Lung (tissue), 11 donors: ENCODE measurements at regions not wholly inside any gene's neighbourhood (a gene's known extent, or its start where the extent isn't known, plus 50 kb on each side); places are given as distances from the start of the nearest gene placed in this dataset.

ENCODE experiments used
- ATAC-seq: fragments of 200-7000 bp; cut with Tn5 transposase; one replicate; pipeline ENCODE4 v1.9.1; 2020; ENCODE audit warnings: moderate number of reproducible peaks; ENCODE audit not compliant: insufficient read depth, low FRiP score
- DNase-seq, 3 donors: peaks; one replicate each; pipeline ENCODE4 v3.0.0-alpha.2; 2013 to 2017
- H3K27ac ChIP-seq, 2 donors: one replicate each; pipeline ENCODE4 v1.5.1; 2013; ENCODE audit warnings: mild to moderate bottlenecking in 2 of 2, moderate library complexity in 2 of 2, control low read depth in 1 of 2, inconsistent platforms in 1 of 2, low read depth in 1 of 2, low read length in 1 of 2
- H3K27me3 ChIP-seq, 3 donors: one replicate each; pipeline ENCODE4 v1.5.1; 2013; ENCODE audit warnings: low read length in 2 of 3; ENCODE audit not compliant: control insufficient read depth in 3 of 3, insufficient read depth in 3 of 3
- H3K36me3 ChIP-seq, 4 donors: one replicate each; pipeline ENCODE4 v1.5.1; 2013; ENCODE audit warnings: low read length in 4 of 4, mild to moderate bottlenecking in 1 of 4, moderate library complexity in 1 of 4; ENCODE audit not compliant: control insufficient read depth in 4 of 4, insufficient read depth in 4 of 4
- H3K4me1 ChIP-seq, 5 donors: one replicate each; pipeline ENCODE4 v1.5.1; 2013; ENCODE audit warnings: low read length in 5 of 5, mild to moderate bottlenecking in 2 of 5, moderate library complexity in 1 of 5; ENCODE audit not compliant: control insufficient read depth in 5 of 5, insufficient read depth in 5 of 5
- H3K4me3 ChIP-seq: one replicate; pipeline ENCODE4 v1.5.1; 2013; ENCODE audit warnings: mild to moderate bottlenecking, control low read depth, moderate library complexity
- H3K9ac ChIP-seq, 2 donors: one replicate each; pipeline ENCODE4 v1.5.1; 2013; ENCODE audit warnings: low read length in 2 of 2, control low read depth in 1 of 2; ENCODE audit not compliant: insufficient read depth in 1 of 2
- H3K9me3 ChIP-seq, 4 donors: one replicate each; pipeline ENCODE4 v1.5.1; 2013; ENCODE audit warnings: low read length in 3 of 4, mild to moderate bottlenecking in 1 of 4, moderate library complexity in 1 of 4; ENCODE audit not compliant: control insufficient read depth in 4 of 4, insufficient read depth in 3 of 4
- WGBS, 2 donors: extraction: QIAGEN DNeasy Blood & Tissue Kit; methylation state at CpG; one replicate each; pipeline ENCODE4 v1.1.7; 2013; 5-methylcytosine and 5-hydroxymethylcytosine counted together
- TF ChIP-seq, protein P1 (sequence below): IDR thresholded peaks from 2 replicates; pipeline ENCODE4 v1.5.1; 2012; ENCODE audit warnings: mild to moderate bottlenecking; ENCODE audit errors: control extremely low read depth, extremely low read depth
- donor health status: control.
- donor health status: control.
- donor health status: Bipolar disorder and iron deficiency.
- donor health status: healthy.
- donor health status: DM: yes; HTN: yes; CAD: no.

DNA sequence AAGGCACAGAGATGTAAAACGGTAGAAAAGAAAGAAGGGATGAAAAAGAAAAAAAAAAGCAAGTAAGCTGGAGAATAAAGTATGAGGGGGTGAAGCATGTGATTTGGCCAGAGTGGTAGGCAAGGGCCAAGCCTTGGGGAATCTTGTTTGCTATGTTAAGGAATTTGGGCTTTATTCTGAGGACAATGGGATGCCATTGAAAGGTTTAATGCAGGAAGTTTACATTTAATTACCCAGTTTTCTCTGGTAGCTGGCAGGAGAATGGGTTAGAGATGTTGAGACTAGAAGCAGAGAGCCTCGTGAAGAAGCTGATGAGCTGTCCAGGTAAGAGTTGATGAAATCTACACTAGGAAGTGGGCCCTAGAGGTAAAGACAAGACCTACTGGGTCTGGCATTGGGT, 455.9 kb downstream of the PDCD6IP start:
- no peak for ATAC-seq
- no peak overlapping the region for H3K4me3 ChIP-seq
- H3K36me3 ChIP-seq, result no peaks in the 10 kb centered on the region
- H3K9ac ChIP-seq, result no peak overlapping the region
- no peaks in the 10 kb centered on the region for H3K27me3 ChIP-seq
- TF ChIP-seq, protein P1, sequence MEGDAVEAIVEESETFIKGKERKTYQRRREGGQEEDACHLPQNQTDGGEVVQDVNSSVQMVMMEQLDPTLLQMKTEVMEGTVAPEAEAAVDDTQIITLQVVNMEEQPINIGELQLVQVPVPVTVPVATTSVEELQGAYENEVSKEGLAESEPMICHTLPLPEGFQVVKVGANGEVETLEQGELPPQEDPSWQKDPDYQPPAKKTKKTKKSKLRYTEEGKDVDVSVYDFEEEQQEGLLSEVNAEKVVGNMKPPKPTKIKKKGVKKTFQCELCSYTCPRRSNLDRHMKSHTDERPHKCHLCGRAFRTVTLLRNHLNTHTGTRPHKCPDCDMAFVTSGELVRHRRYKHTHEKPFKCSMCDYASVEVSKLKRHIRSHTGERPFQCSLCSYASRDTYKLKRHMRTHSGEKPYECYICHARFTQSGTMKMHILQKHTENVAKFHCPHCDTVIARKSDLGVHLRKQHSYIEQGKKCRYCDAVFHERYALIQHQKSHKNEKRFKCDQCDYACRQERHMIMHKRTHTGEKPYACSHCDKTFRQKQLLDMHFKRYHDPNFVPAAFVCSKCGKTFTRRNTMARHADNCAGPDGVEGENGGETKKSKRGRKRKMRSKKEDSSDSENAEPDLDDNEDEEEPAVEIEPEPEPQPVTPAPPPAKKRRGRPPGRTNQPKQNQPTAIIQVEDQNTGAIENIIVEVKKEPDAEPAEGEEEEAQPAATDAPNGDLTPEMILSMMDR, result no peak
- 80 to 83% methylated on average over 2 of the region's 2 CpGs for WGBS, 2 donors
- H3K4me1 ChIP-seq, result peaks cover 0 to 9% (median 0%) of the 10 kb centered on the region in 5 donors
- peaks cover 0 to 2% (median 0%) of the 10 kb centered on the region in 4 donors for H3K9me3 ChIP-seq
- no peak overlapping the region for H3K27ac ChIP-seq
- no peak for DNase-seq

DNA sequence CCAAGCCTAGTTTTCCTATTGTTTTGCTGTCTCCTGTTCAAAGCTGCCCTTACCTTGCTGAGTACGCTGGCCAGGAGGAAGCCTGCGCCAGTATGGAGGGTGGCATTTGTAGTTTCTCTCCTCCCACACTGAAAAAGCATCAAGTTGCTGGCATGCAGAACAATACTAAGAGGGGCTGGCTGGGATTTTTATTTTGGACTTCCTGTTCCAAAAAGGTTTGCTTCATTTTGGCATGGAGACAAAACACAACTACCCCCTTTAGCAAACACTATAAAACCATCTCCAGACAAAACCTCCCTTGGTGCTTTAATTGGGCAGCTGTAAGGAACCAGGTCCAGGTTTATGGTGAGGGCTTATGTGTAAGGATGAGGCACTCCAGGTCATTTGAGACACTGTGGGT, 457.6 kb downstream of the PDCD6IP start:
- no peak overlapping the region for H3K9ac ChIP-seq
- WGBS, 2 donors, result 74 to 76% methylated on average over 2 of the region's 2 CpGs
- no peak for ATAC-seq
- no peaks in the 10 kb centered on the region for H3K27me3 ChIP-seq
- TF ChIP-seq, protein P1, result no peak
- no peaks in the 10 kb centered on the region for H3K36me3 ChIP-seq
- peaks cover 0 to 2% (median 0%) of the 10 kb centered on the region in 4 donors for H3K9me3 ChIP-seq
- H3K4me1 ChIP-seq, result peaks cover 0 to 12% (median 5%) of the 10 kb centered on the region in 5 donors
- peak in 2 of 3 donors; percentile 22 to 28 for DNase-seq
- no peak overlapping the region for H3K4me3 ChIP-seq
- no peak overlapping the region for H3K27ac ChIP-seq

DNA sequence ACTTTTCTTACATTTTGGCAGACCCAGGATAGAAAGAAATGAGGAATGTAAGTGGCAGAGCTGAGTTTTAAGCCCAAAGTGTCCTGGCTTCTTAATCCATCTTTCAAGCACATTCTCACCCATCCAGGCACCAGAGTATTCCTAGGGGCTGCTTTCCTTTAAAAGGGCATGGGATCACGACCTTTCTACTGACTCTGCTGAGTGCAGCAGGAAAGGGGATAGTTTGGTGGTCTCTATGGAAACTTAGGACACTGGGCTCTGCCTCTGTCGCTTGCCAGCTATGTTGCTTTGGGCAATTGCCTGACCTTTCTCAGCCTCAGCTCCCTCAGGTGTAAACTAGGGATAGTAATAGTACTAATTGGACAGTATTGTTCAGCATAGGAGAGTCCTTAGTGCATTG, 458.4 kb downstream of the PDCD6IP start:
- Histone ChIP-seq H3K27me3 (no peaks in the 10 kb centered on the region), H3K4me1 (peaks cover 0 to 18% (median 5%) of the 10 kb centered on the region in 5 donors), H3K4me3 (no peak overlapping the region), H3K36me3 (no peaks in the 10 kb centered on the region), H3K27ac (no peak overlapping the region), H3K9me3 (peaks cover 0 to 2% (median 0%) of the 10 kb centered on the region in 4 donors), H3K9ac (no peak overlapping the region)
- TF ChIP-seq, protein P1, result no peak
- 65 to 79% methylated on average over 2 of the region's 2 CpGs for WGBS, 2 donors
- no peak for DNase-seq
- ATAC-seq, result no peak

DNA sequence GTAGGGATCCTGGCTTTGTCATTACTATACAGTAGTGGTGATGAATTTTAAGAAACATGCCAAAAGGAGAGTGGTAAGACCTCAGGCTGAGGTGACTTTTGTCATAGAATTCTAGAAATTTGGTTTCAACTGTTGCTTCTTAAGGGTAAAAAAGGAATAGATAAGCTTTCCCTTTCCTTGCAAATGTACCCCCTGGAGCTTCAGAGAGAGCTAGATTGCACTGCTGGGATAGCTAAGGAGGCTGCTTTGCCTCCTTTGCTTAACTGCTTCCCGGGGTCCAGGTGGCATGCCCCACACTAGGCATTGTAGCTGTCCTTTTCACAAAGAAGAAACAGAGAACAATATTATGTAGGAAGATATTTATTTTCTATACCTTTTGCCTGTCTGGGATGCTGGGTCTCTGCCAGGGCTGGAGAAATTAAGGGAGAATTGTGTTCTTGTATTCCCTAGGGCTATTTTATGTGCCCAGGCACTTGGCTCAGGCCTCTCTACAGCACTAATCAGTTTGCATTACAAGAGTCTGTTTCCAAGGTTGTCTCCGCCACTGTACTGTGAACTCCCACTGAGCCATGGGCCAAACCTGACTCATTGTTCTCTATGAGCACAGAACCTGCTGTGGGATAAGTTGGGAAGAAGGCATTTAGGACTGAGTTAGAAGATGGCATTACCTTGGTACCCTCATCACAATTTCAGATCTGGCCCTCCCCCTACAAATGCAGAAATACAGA, 460.0 kb downstream of the PDCD6IP start:
- Histone ChIP-seq H3K9me3 (no peaks in the 10 kb centered on the region), H3K27ac (no peak overlapping the region), H3K9ac (no peak overlapping the region), H3K36me3 (no peaks in the 10 kb centered on the region), H3K4me1 (peaks cover 0 to 26% (median 5%) of the 10 kb centered on the region in 5 donors), H3K27me3 (no peaks in the 10 kb centered on the region), H3K4me3 (no peak overlapping the region)
- TF ChIP-seq, protein P1, result no peak
- DNase-seq (no peak), ATAC-seq (no peak)
- 83 to 92% methylated on average over 2 of the region's 2 CpGs for WGBS, 2 donors
